GDM1 (cell line): ENCODE measurements at regions not wholly inside any gene's neighbourhood (a gene's known extent, or its start where the extent isn't known, plus 50 kb on each side); places are given as distances from the start of the nearest gene placed in this dataset.

Experiments
- DNase-seq: peaks from one replicate; lab custom pipeline; 2025; lab: John Stamatoyannopoulos, UW

- no peak for DNase-seq
Measured at GRCh38 chr2:145146691-145147090, 626.8 kb upstream of the ZEB2 start.

DNA sequence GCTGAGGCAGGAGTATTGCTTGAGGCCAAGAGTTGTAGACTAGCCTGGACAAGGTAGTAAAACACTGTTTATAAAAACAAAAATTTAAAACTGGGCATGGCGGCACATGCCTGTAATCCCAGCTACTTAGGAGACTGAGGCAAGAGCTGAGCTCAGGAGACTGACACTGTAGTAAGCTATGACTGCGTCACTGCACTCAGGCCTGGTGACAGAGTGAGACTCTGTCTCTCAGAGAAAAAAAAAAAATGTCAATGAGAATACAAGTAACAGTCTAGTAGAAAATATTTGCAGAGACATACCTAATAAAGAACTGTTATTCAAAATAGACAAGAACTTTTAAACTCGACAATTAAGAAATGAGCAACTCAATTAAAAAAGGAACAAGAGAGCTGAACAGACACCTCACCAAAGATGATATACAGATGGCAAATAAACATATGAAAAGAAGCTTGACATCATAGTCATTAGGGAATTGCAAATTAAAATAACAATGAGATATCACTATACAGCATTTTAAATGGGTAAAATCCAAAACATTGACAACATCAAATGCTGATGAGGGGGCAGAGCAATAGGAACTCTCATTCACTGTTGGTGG is 624.3 kb upstream of the ZEB2 start:
- DNase-seq = no peak

GRCh38 chr2:145141981-145142380 is 622.1 kb upstream of the ZEB2 start:
- DNase-seq = no peak

GRCh38 chr2:145140658-145141057 is 620.7 kb upstream of the ZEB2 start:
- DNase-seq = no peak

- no peak for DNase-seq
Measured at GRCh38 chr2:145138626-145139025, 618.7 kb upstream of the ZEB2 start.

DNA sequence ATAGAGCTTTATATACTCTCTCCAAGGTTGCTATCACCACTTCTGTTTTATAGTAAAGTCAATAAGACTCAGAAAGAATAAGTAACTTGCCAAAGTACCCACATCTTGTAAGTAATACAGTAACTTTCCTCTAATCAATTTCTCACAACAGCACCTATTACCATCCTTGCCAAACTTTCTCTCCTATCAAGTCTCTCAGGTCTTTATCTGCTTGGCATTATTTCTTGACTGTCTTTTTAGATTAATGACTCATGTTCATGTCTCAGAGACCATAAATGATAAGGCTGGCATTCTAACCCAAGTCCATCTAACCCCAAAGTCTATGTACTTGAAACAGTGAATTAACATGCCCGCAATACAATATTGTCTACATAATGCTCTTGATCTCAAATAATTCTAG is 618.0 kb upstream of the ZEB2 start:
- DNase-seq = no peak

DNA sequence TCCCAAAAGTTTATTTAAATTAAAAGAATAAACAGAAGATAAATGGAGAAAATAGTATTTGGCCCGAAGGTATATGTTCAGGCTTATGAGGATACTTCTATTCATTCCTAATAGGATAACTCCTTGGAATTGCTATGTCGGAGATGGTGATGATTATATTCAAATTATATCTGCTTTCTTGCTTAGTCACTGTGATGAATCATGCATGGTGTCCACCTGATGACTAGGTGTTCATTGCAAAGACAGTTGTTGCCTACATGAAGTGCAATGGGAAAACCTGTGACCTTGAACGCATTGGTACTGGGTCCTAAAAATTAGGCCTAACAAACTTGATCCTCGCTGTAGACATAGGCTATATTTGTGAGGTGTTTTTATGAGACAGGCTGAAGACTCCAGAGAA is 617.3 kb upstream of the ZEB2 start:
- DNase-seq = no peak

GRCh38 chr2:145136702-145137101 is 616.8 kb upstream of the ZEB2 start:
- no peak for DNase-seq

GRCh38 chr2:145126146-145126545 is 606.2 kb upstream of the ZEB2 start:
- DNase-seq = no peak

DNA sequence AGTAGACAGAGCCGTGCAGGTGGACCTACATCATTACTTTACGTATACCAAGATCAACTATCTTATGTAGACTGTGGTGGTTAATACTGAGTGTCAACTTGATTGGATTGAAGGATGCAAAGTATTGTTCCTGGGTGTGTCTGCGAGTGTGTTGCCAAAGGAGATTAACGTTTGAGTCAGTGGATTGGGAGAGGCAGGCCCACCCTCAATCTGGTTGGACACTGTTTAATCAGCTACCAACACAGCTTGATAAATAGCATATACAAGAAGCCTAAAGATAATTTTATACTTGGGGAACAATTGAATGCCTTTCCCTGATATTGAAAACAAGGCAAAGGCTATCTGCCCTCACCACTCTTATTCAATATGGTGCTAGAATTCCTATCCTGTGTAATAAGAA is 604.2 kb upstream of the ZEB2 start:
- DNase-seq = no peak

- no peak for DNase-seq
Measured at GRCh38 chr2:145123606-145124005, 603.7 kb upstream of the ZEB2 start.

DNA sequence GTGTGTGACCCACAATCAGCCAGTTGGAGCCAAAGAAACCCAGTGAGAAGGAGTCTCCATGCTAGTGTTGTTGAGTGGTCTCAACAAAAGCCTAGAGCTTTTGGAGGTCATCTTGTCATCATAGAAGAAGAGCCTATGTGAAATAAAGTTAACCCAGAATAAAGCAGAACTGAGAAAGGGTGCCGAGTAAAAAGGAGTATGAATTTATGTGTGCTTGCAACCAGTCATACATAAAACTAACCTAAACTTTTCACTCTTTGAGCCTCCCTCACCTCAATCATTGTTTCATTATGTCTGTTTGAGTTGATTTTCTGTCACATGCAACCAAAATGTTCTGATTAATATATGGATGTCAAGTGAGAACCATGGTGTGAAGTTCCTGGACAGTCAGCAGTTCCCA is 599.3 kb upstream of the ZEB2 start:
- DNase-seq = no peak

DNA sequence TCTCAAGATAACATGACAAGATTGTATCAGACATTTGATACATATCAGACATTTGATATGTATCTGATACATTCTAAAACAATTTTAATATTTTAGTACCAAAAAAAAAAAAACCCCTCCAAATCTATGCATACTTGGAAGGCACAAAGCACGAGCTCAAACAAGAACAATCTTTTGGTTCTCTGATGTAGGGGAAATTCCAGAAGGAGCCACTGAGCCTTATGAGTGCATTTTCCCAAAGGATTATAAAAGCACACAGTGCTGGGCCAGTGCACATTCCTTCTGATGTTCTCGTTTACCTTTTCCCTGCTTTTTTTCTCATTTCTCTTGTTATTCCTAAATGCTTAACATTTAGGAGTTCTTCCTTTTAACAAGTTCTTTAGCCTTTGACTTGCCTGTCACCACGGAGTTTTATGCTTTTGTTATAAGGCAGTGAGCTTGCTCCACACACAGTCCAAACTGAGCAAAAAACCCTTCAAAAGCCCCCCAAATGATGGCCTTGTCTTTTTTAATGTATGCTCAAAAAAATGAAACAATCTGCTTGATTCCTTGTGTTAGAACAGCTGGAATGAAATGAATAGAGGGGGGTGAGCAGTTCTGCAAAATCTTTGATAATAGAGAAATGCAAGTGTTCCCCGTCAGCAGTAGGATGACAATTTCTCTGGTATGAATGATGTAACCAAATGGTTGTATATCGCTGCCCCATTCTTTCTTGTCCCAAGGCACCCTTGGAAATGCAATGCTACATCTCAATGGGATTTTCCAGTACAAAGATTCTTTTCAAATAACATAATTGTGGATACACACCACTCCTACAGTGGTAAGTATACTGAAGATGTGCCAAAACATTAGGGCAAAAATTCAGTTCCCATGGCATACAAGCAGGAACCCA is 597.2 kb upstream of the ZEB2 start:
- DNase-seq = no peak

DNA sequence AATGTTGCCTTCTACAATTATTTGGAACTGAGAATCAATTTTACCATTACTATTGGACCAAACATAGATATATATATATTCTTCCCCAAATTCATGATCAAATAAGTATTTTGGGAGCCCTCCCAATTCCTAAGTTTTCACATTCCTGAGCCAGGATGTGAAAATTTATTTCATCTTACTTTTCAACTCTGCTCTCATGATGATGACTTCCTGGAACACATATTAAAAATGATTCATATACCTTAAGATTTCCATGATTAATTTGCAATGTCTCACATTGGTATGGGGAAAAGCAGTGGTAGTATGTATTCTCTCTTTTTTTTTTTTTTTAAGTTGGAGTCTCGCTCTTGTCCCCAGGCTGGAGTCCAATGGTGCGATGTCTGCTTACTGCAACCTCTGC is 596.1 kb upstream of the ZEB2 start:
- DNase-seq = no peak

DNA sequence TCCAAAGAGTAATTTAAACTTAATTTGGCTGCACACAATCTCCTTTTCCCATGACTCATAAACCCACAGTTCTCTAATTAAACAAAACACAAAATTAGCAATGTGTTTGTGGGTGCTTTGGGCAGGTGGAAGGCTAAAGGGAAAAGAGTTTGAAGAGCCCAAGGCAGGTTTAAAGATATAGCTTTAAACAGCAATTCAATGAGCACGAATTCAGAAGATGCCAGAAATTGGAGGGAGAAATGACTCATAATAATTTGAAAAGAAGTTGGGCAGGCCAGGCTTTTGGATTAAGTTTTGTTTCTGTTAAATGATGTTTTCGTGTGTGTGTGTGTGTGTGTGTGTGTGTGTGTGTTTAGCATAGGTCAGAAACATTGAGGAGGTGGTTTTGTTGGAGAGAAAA is 594.8 kb upstream of the ZEB2 start:
- DNase-seq = no peak

- no peak for DNase-seq
Measured at GRCh38 chr2:145112467-145112866, 592.5 kb upstream of the ZEB2 start.

DNA sequence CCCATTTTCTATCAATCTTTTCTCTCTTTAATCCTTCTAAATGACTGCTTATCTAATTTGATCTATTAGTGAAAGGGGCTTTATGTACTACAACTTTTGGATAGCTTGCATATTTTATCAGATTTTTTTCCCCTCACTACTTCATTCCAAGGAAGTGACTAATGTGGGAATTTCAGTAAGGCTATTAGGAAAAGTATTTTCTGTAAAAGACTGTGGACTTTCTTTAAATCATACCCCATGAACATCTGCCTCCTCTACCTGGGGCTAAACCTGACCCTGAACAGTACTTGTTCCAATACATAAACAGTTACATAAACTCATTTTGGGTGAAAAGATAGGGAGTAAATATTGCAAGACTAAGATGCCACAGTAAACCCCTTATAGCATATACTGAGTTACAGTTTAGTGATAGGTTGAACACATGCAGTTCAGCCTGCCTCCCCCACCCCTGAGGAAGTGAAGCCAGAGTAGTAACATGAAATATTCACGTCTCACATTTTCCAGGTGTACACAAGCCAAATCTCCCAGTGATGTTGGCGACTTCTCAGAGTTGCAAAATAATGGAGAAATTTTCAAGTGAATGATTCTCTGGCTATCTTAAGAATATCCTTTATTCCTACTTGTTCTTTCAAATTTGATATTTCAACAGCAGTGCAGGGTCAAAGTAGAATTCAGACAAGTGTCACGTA is 590.9 kb upstream of the ZEB2 start:
- DNase-seq = no peak

DNA sequence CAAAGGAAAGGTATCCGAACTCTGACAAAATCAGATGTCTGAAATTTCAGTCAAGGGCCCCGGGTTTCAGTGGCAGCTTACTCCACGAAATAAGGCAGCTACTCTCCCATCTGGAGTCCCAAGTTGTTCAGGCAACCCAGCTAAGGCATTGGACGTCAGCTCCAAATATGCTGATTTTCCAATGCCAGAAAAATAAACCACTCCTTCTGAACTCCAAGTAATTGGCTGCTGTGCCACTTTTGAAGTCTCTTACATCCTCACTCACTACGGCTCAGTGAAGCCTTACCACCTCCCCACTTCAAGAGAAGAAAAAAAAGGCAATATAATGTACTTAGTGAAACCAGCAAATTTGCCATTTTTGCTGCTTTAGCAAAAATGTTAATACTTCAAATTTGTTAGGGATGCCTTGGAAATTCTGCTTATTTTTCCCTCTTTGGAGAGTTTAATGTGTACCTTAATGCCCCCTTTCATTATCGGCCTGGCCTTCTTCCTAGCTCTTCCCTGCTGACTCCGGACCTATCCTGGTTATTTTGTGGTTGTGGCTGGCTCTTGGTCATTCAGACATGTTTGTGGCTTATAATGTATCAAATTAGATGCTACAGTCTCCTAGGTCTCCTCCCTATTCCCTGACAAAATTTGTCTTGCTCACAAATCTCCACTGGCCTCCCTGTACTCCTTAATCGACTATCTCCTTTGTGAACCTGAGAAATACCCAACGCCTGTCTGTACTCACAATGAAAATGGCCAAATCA is 589.2 kb upstream of the ZEB2 start:
- DNase-seq = no peak

DNA sequence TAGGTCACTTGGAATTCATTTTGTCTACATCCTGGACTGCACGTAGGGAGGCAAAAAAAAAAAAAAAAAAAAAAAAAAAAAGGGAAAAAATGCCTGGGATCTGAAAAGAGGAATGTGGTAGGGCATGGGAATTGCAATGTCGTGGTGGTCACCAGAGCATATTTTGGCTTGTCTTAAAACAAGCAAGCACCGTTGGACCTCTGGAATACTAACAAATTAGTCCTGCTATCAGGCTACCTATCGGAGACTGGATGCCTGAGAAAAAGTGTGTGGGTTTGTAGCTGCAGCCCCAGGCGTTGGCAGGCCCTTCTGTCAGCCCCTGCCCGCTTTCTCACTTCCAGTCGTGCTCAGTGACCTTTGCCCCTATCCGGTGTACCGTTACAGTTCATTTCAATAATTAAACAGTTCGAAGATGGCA is 588.5 kb upstream of the ZEB2 start:
- no peak for DNase-seq

DNA sequence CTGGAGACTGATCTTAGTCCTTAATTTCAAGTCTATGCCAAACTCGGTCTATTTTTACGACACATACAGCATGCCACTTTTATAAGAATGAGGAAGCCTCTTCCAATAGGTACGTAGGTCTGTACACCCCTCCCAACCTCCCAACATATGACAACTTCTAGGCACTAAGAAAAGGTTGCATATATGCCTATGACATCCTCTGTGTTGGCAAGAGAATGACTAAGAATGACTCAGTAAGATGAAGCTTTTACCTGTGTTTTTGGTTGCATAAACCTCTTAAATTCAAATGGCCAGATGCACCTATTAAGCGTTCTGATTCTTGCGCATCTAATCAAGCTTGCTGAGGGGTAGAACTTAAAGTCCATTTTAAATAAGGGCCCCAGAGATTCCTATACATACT is 586.4 kb upstream of the ZEB2 start:
- DNase-seq = no peak

GRCh38 chr2:145102706-145103105 is 582.8 kb upstream of the ZEB2 start:
- DNase-seq = no peak

GRCh38 chr2:145100301-145100700 is 580.4 kb upstream of the ZEB2 start:
- no peak for DNase-seq
